Body of pancreas (tissue), 4 donors: ENCODE measurements at regions not wholly inside any gene's neighbourhood (a gene's known extent, or its start where the extent isn't known, plus 50 kb on each side); places are given as distances from the start of the nearest gene placed in this dataset.

Experiments used
- ATAC-seq: fragments of 150-250 bp; one replicate; pipeline ENCODE4 v1.9.1; 2016
- DNase-seq, 4 donors: peaks; one replicate each; pipeline ENCODE4 v3.0.0-alpha.2; 2019
- H3K27ac ChIP-seq, 4 donors: fragments of 200-600 bp; sonication (generic); 1 replicate in 3 of 4; 2 replicates in 1 of 4; pipeline versions ENCODE4 v1.5.1 to v1.6.1; 2016 to 2019; ENCODE audit warnings: mild to moderate bottlenecking in 1 of 4, mixed read lengths in 1 of 4, moderate library complexity in 1 of 4
- H3K27me3 ChIP-seq, 2 donors: fragments of 200-600 bp; sonication (generic); one replicate each; pipeline ENCODE4 v1.6.0; 2016; ENCODE audit warnings: mild to moderate bottlenecking in 1 of 2
- H3K36me3 ChIP-seq, 2 donors: fragments of 200-600 bp; sonication (generic); replicated peaks in 1 of 2; 2 replicates each; pipeline ENCODE4 v1.5.1; 2016; ENCODE audit warnings: low read depth in 2 of 2; ENCODE audit not compliant: insufficient read depth in 1 of 2
- H3K4me1 ChIP-seq: fragments of 200-600 bp; sonication (generic); one replicate; pipeline ENCODE4 v1.6.0; 2016
- H3K4me3 ChIP-seq, 2 donors: fragments of 200-600 bp; sonication (generic); 1 replicate in 1 of 2; 2 replicates in 1 of 2; pipeline ENCODE4 v1.5.1; 2016 to 2019
- H3K9me3 ChIP-seq, 3 donors: fragments of 200-600 bp; sonication (generic); 1 replicate in 2 of 3; 2 replicates in 1 of 3; pipeline ENCODE4 v1.5.1; 2016
- CTCF ChIP-seq, 7 experiments: fragments of 450-650 bp in 4 of 7; fragments of 200-600 bp in 3 of 7; sonication (generic) in 3 of 7; IDR thresholded peaks; one replicate each; pipeline ENCODE4 v1.5.1; 2016 to 2019; ENCODE audit warnings: antibody characterized with exemption in 7 of 7
- POLR2A ChIP-seq, 3 donors: fragments of 450-650 bp; IDR thresholded peaks; one replicate each; pipeline ENCODE4 v1.6.1; 2016; ENCODE audit warnings: antibody characterized with exemption in 3 of 3, mild to moderate bottlenecking in 2 of 3
- WGBS, 2 donors: methylation state at CpG; one replicate each; pipeline ENCODE4 v1.1.5; 2017; 5-methylcytosine and 5-hydroxymethylcytosine counted together
- intact Hi-C: fragments of 100-400 bp; cut with DNase I; formaldehyde crosslinking; loops from one replicate; pipeline ENCODE4 v1.15.1; 2023

- H3K4me3 ChIP-seq = no peak overlapping the region
- intact Hi-C loops = no loop called here
- H3K27me3 ChIP-seq = no peaks in the 10 kb centered on the region
- H3K4me1 ChIP-seq = peaks cover 16% of the 10 kb centered on the region
- TF ChIP-seq CTCF (IDR thresholded peaks at IDR 0.05) (no peak), POLR2A (IDR thresholded peaks at IDR 0.05) (no peak)
- DNase-seq (no peak), ATAC-seq (no peak)
- H3K36me3 ChIP-seq = no peaks in the 10 kb centered on the region
- WGBS, 2 donors = 92 to 99% methylated on average over 4 of the region's 4 CpGs
- no peak overlapping the region for H3K27ac ChIP-seq
- no peaks in the 10 kb centered on the region for H3K9me3 ChIP-seq
Observed at GRCh38 chr16:11472410-11472809, 114.3 kb downstream of the LITAF start.

- intact Hi-C loops = no loop called here
Observed at GRCh38 chr16:11472851-11473250, 113.9 kb downstream of the LITAF start.

GRCh38 chr16:11473728-11474127, 113.0 kb downstream of the LITAF start:
- H3K36me3 ChIP-seq = no peaks in the 10 kb centered on the region
- peaks cover 16% of the 10 kb centered on the region for H3K4me1 ChIP-seq
- intact Hi-C loops = no loop called here
- no peak overlapping the region for H3K4me3 ChIP-seq
- H3K9me3 ChIP-seq = no peaks in the 10 kb centered on the region
- no peak for ATAC-seq
- no peaks in the 10 kb centered on the region for H3K27me3 ChIP-seq
- no peak overlapping the region for H3K27ac ChIP-seq
- 57 to 66% methylated on average over 10 of the region's 10 CpGs for WGBS, 2 donors
- no peak for DNase-seq
- TF ChIP-seq CTCF (IDR thresholded peaks at IDR 0.05) (no peak), POLR2A (IDR thresholded peaks at IDR 0.05) (no peak)

More at GRCh38 chr16:11472851-11473250, 113.9 kb downstream of the LITAF start:
- 69 to 76% methylated on average over 9 of the region's 9 CpGs for WGBS, 2 donors
- Histone ChIP-seq H3K36me3 (no peaks in the 10 kb centered on the region), H3K4me3 (no peak overlapping the region), H3K9me3 (no peaks in the 10 kb centered on the region), H3K27me3 (no peaks in the 10 kb centered on the region), H3K27ac (no peak overlapping the region), H3K4me1 (peaks cover 16% of the 10 kb centered on the region)
- no peak for ATAC-seq
- no peak for TF ChIP-seq CTCF (IDR thresholded peaks at IDR 0.05)
- no peak for TF ChIP-seq POLR2A (IDR thresholded peaks at IDR 0.05)
- DNase-seq = no peak

- DNase-seq (peak in 1 of 4 donors; percentile 43), ATAC-seq (peak; percentile 76)
- Histone ChIP-seq H3K4me1 (peaks cover 16% of the 10 kb centered on the region), H3K27ac (no peak overlapping the region), H3K4me3 (no peak overlapping the region), H3K36me3 (no peaks in the 10 kb centered on the region), H3K9me3 (no peaks in the 10 kb centered on the region), H3K27me3 (no peaks in the 10 kb centered on the region)
- intact Hi-C loops = no loop called here
- TF ChIP-seq CTCF (IDR thresholded peaks at IDR 0.05) (no peak), POLR2A (IDR thresholded peaks at IDR 0.05) (no peak)
- WGBS, 2 donors = 47 to 48% methylated on average over 8 of the region's 8 CpGs
Observed at GRCh38 chr16:11474617-11475291, 112.0 kb downstream of the LITAF start.
